ENCODE measurements at regions not wholly inside any gene's neighbourhood (a gene's known extent, or its start where the extent isn't known, plus 50 kb on each side); places are given as distances from the start of the nearest gene placed in this dataset.

- TF ChIP-seq EGR1 (IDR thresholded peaks at IDR 0.05) (no peak), USF1 (IDR thresholded peaks at IDR 0.05) (no peak), MAX (IDR thresholded peaks at IDR 0.05) (no peak), TAF1 (IDR thresholded peaks at IDR 0.05; ENCODE audit: low read depth) (no peak), EP300 (IDR thresholded peaks at IDR 0.05; ENCODE audit: borderline replicate concordance) (no peak), TEAD4 (IDR thresholded peaks at IDR 0.05) (no peak), RAD21 (IDR thresholded peaks at IDR 0.05; ENCODE audit: low read depth) (no peak), REST (IDR thresholded peaks at IDR 0.05; ENCODE audit: low read depth) (no peak), CEBPB (IDR thresholded peaks at IDR 0.05) (no peak), TCF12 (IDR thresholded peaks at IDR 0.05; ENCODE audit: low read depth) (no peak)
Observed at GRCh38 chr11:28984231-28984630, 876.0 kb downstream of the METTL15 start.

Measured in Ishikawa (cell line).